Endothelial cell of umbilical vein (primary cell): ENCODE measurements at regions not wholly inside any gene's neighbourhood (a gene's known extent, or its start where the extent isn't known, plus 50 kb on each side); places are given as distances from the start of the nearest gene placed in this dataset.
"Not testable (repeated sequence)": the region's sequence is repeated elsewhere in the genome, so short reads cannot be mapped to it uniquely, and the experiment has no call there.

Experiments
- BruUV-seq: library from RNA; stranded (reverse); fragments of 400-500 nt; replicated peaks from 2 replicates; lab custom pipeline; 2021; lab: Mats Ljungman, UMichigan
- CTCF ChIA-PET: fragments of 300-600, 350-600 bp; sonication (Branson Sonifier 250); formaldehyde crosslinking; loops from one replicate; lab custom pipeline; 2021; ENCODE audit warnings: antibody characterized with exemption, inconsistent platforms; lab: Charles Lee
- POLR2A ChIA-PET: fragments of 300-600, 350-600 bp; sonication (Branson Sonifier 250); formaldehyde crosslinking; loops from one replicate; lab custom pipeline; 2021; ENCODE audit warnings: antibody characterized with exemption, inconsistent platforms; lab: Charles Lee
- DNase-seq: peaks from one replicate; pipeline ENCODE4 v3.0.0-alpha.2; 2011; ENCODE audit warnings: low read depth, low spot score
- FAIRE-seq: peaks from 2 replicates; lab custom pipeline; 2011; peaks lifted over from hg19 to GRCh38; lab: Jason Lieb, UNC
- H2AFZ ChIP-seq: 2 replicates; pipeline ENCODE4 v1.6.0; 2012; ENCODE audit warnings: low read depth, low read length, control low read depth, inconsistent platforms
- H3K27ac ChIP-seq: 2 replicates; pipeline ENCODE4 v1.5.1; 2011; ENCODE audit warnings: low read depth, mild to moderate bottlenecking, control low read depth, low read length, moderate library complexity; ENCODE audit not compliant: insufficient read depth
- H3K27me3 ChIP-seq, 2 experiments: 2 replicates each; pipeline versions ENCODE4 v1.6.0 to v1.6.1; 2011; ENCODE audit warnings: low read length in 2 of 2, mixed read lengths in 1 of 2; ENCODE audit not compliant: control insufficient read depth in 2 of 2, insufficient read depth in 2 of 2
- H3K36me3 ChIP-seq, 2 experiments: 2 replicates in 1 of 2; 3 replicates in 1 of 2; pipeline ENCODE4 v1.5.1; 2011; ENCODE audit warnings: low read length in 2 of 2, mild to moderate bottlenecking in 1 of 2, moderate library complexity in 1 of 2; ENCODE audit not compliant: control insufficient read depth in 2 of 2, insufficient read depth in 2 of 2; ENCODE audit errors: extremely low read depth in 1 of 2
- H3K4me1 ChIP-seq: 3 replicates; pipeline ENCODE4 v1.5.1; 2011; ENCODE audit warnings: mild to moderate bottlenecking, low read length; ENCODE audit not compliant: control insufficient read depth, insufficient read depth; ENCODE audit errors: extremely low read depth
- H3K4me2 ChIP-seq: 2 replicates; pipeline ENCODE4 v1.6.1; 2011; ENCODE audit warnings: low read length, control low read depth, mixed read lengths; ENCODE audit not compliant: insufficient read depth
- H3K4me3 ChIP-seq, 3 experiments: fragments of 200-600 bp in 1 of 3; sonication (generic), shearing (Covaris generic) in 1 of 3; replicated peaks in 1 of 3; 2 replicates each; pipeline ENCODE4 v1.5.1; 2011 to 2016; ENCODE audit warnings: control low read depth in 3 of 3, low read length in 3 of 3, mild to moderate bottlenecking in 2 of 3, inconsistent platforms in 1 of 3, low read depth in 1 of 3, moderate library complexity in 1 of 3; ENCODE audit not compliant: insufficient read depth in 1 of 3
- H3K79me2 ChIP-seq: 2 replicates; pipeline ENCODE4 v1.6.0; 2012; ENCODE audit warnings: low read length, inconsistent platforms; ENCODE audit not compliant: control insufficient read depth, insufficient read depth
- H3K9ac ChIP-seq: replicated peaks from 2 replicates; pipeline ENCODE3; 2011; ENCODE audit warnings: low read length, control low read depth; ENCODE audit not compliant: insufficient read depth; ENCODE audit errors: extremely low read depth
- H3K9me1 ChIP-seq: replicated peaks from 3 replicates; pipeline ENCODE4 v1.6.0; 2011; ENCODE audit warnings: mild to moderate bottlenecking, low read length; ENCODE audit not compliant: control insufficient read depth, insufficient read depth; ENCODE audit errors: extremely low read depth
- H3K9me3 ChIP-seq: replicated peaks from 2 replicates; pipeline ENCODE4 v1.5.1; 2012; ENCODE audit warnings: low read length, inconsistent platforms; ENCODE audit not compliant: control insufficient read depth, insufficient read depth
- H4K20me1 ChIP-seq: replicated peaks from 2 replicates; pipeline ENCODE3; 2011; ENCODE audit warnings: mild to moderate bottlenecking, low read length; ENCODE audit not compliant: control insufficient read depth, insufficient read depth; ENCODE audit errors: extremely low read depth
- FOS ChIP-seq: IDR thresholded peaks from 2 replicates; pipeline ENCODE4 v1.6.1; 2011; ENCODE audit warnings: mild to moderate bottlenecking, low read length, moderate library complexity, borderline replicate concordance; ENCODE audit not compliant: insufficient read depth
- GATA2 ChIP-seq: IDR thresholded peaks from 2 replicates; pipeline ENCODE4 v1.7.0; 2011; ENCODE audit warnings: low read depth, mild to moderate bottlenecking, moderate library complexity, mixed read lengths, low read length; ENCODE audit not compliant: insufficient read length, insufficient read depth
- JUN ChIP-seq: IDR thresholded peaks from 2 replicates; pipeline ENCODE4 v1.6.1; 2011; ENCODE audit warnings: borderline replicate concordance, low read depth; ENCODE audit not compliant: insufficient read length, insufficient read depth
- MAX ChIP-seq: IDR thresholded peaks from 2 replicates; pipeline ENCODE4 v1.6.1; 2011; ENCODE audit not compliant: insufficient read depth, insufficient read length
- MYC ChIP-seq: IDR thresholded peaks from one replicate; pipeline ENCODE4 v1.6.1; 2011; ENCODE audit warnings: mild to moderate bottlenecking, low read depth, low read length
- POLR2A ChIP-seq: IDR thresholded peaks from 2 replicates; pipeline ENCODE4 v1.6.1; 2012; ENCODE audit warnings: low read depth, mild to moderate bottlenecking, control low read depth, low read length
- dilution Hi-C: fragments of 300-500 bp; cut with MboI; formaldehyde crosslinking; loops from one replicate; pipeline ENCODE4 v1.15.0; 2019; ENCODE audit warnings: low sequenced_read_pairs; ENCODE audit not compliant: extremely low pct_ligation_motif_present
- intact Hi-C: fragments of 100-400 bp; cut with micrococcal nuclease; formaldehyde crosslinking; loops from one replicate; pipeline ENCODE4 v1.10.0; 2022

GRCh38 chr5:82628364-82628910 is 350.3 kb upstream of the RPS23 start:
- Histone ChIP-seq H3K9ac (no peak overlapping the region), H3K9me1 (no peaks in the 10 kb centered on the region), H3K4me3 (no peak overlapping the region), H3K27me3 (no peaks in the 10 kb centered on the region), H3K79me2 (no peaks in the 10 kb centered on the region), H3K4me2 (no peak overlapping the region), H3K4me1 (peaks cover 27% of the 10 kb centered on the region), H2AFZ (peak overlapping the region; percentile 48), H3K36me3 (no peaks in the 10 kb centered on the region), H3K9me3 (no peaks in the 10 kb centered on the region), H4K20me1 (no peaks in the 10 kb centered on the region), H3K27ac (no peak overlapping the region)
- POLR2A ChIA-PET, result no interaction called here
- intact Hi-C loops (no loop called here), dilution Hi-C loops (no loop called here)
- DNase-seq, result peak; percentile 69
- FAIRE-seq, result peak; percentile 73
- no peak for TF ChIP-seq JUN
- TF ChIP-seq GATA2, result peak; percentile 47
- no peak for TF ChIP-seq MYC
- TF ChIP-seq POLR2A, result no peak
- peak; percentile 62 for TF ChIP-seq FOS
- no peak for TF ChIP-seq MAX
- no TSS peak for BruUV-seq
- CTCF ChIA-PET, result interaction anchor here (1.6 kb wide), 2 partner anchors 13 to 264 kb away, joined by 7 to 9 read pairs; no protein-coding TSS in a partner anchor

GRCh38 chr5:82626905-82627591 is 348.9 kb upstream of the RPS23 start:
- peaks cover 23% of the 10 kb centered on the region for H3K4me1 ChIP-seq
- CTCF ChIA-PET, DNase-seq, H3K4me2 ChIP-seq, H4K20me1 ChIP-seq, FAIRE-seq, H2AFZ ChIP-seq, H3K9ac ChIP-seq, H3K36me3 ChIP-seq, H3K27me3 ChIP-seq, H3K9me1 ChIP-seq, POLR2A ChIA-PET, H3K9me3 ChIP-seq, dilution Hi-C loops, BruUV-seq, H3K79me2 ChIP-seq, H3K27ac ChIP-seq, H3K4me3 ChIP-seq: not testable (repeated sequence)
- intact Hi-C loops, result loop anchor here (1.0 kb wide), 1 partner anchor 35 kb away; no protein-coding TSS in a partner anchor

GRCh38 chr5:82626012-82626411 is 347.9 kb upstream of the RPS23 start:
- H4K20me1 ChIP-seq, H3K9ac ChIP-seq, H3K27me3 ChIP-seq, BruUV-seq, H3K4me2 ChIP-seq, H3K79me2 ChIP-seq, DNase-seq, H2AFZ ChIP-seq, H3K9me3 ChIP-seq, H3K36me3 ChIP-seq, H3K27ac ChIP-seq, dilution Hi-C loops, CTCF ChIA-PET, POLR2A ChIA-PET, H3K9me1 ChIP-seq, FAIRE-seq, H3K4me3 ChIP-seq, intact Hi-C loops: not testable (repeated sequence)
- peaks cover 23% of the 10 kb centered on the region for H3K4me1 ChIP-seq
